HCT116 (cell line): ENCODE measurements at regions not wholly inside any gene's neighbourhood (a gene's known extent, or its start where the extent isn't known, plus 50 kb on each side); places are given as distances from the start of the nearest gene placed in this dataset.

Source experiments
- ATAC-seq: fragments of 200-7000 bp; cut with Tn5 transposase; 2 replicates; pipeline ENCODE4 v1.9.1; 2020; ENCODE audit warnings: mild to moderate bottlenecking, moderate library complexity
- BruUV-seq: library from RNA; stranded (reverse); fragments of 400-500 nt; replicated peaks from 2 replicates; lab custom pipeline; 2021; lab: Mats Ljungman, UMichigan
- CTCF ChIA-PET: fragments of 300-600 bp; sonication (Branson Sonifier 250); formaldehyde crosslinking; loops from one replicate; lab custom pipeline; 2021; ENCODE audit warnings: antibody characterized with exemption; lab: Charles Lee
- POLR2A ChIA-PET: fragments of 300-600, 350-600 bp; sonication (Branson Sonifier 250); formaldehyde crosslinking; loops from one replicate; lab custom pipeline; 2021; ENCODE audit warnings: antibody characterized with exemption; lab: Charles Lee
- RAD21 ChIA-PET, 2 experiments: fragments of 300-600 bp; sonication (Branson Sonifier 250); formaldehyde crosslinking; loops; one replicate each; lab custom pipeline; 2023; ENCODE audit warnings: low total read pairs in 2 of 2; ENCODE audit not compliant: uncharacterized antibody in 2 of 2, unreplicated experiment in 2 of 2, low non-redundant PET in 1 of 2; lab: Charles Lee
- DNase-seq: peaks from one replicate; pipeline ENCODE4 v3.0.0-alpha.2; 2010; ENCODE audit warnings: low read depth, low spot score
- H2AFZ ChIP-seq: fragments of 200-600 bp; shearing (Covaris generic), sonication (generic); 2 replicates; pipeline ENCODE4 v1.6.1; 2017; ENCODE audit warnings: low read depth, mixed run types, mixed read lengths, antibody characterized with exemption, low read length; ENCODE audit not compliant: poor library complexity, severe bottlenecking
- H3K27ac ChIP-seq: 2 replicates; pipeline ENCODE4 v1.5.1; 2012; ENCODE audit warnings: low read depth, low read length
- H3K27me3 ChIP-seq: fragments of 200-600 bp; sonication (generic); 2 replicates; pipeline ENCODE4 v1.6.1; 2016; ENCODE audit warnings: mixed run types, low read length, mixed read lengths; ENCODE audit not compliant: insufficient read depth
- H3K36me3 ChIP-seq, 2 experiments: fragments of 200-500 bp in 1 of 2; fragments of 200-600 bp in 1 of 2; sonication (Bioruptor generic) in 1 of 2; sonication (generic) in 1 of 2; 2 replicates each; pipeline versions ENCODE4 v1.5.1 to v1.6.1; 2014 to 2016; ENCODE audit warnings: low read length in 2 of 2, inconsistent platforms in 1 of 2, mixed read lengths in 1 of 2, mixed run types in 1 of 2; ENCODE audit not compliant: insufficient read depth in 2 of 2, control insufficient read depth in 1 of 2
- H3K4me1 ChIP-seq, 2 experiments: fragments of 200-600 bp in 1 of 2; sonication (generic) in 1 of 2; 2 replicates each; pipeline versions ENCODE4 v1.5.1 to v1.6.1; 2012 to 2017; ENCODE audit warnings: low read length in 2 of 2, inconsistent platforms in 1 of 2, mild to moderate bottlenecking in 1 of 2, mixed read lengths in 1 of 2, mixed run types in 1 of 2, moderate library complexity in 1 of 2; ENCODE audit not compliant: insufficient read depth in 2 of 2, control insufficient read depth in 1 of 2
- H3K4me2 ChIP-seq: fragments of 200-600 bp; sonication (generic); 2 replicates; pipeline ENCODE4 v1.6.1; 2017; ENCODE audit warnings: mixed run types, low read length, mixed read lengths
- H3K4me3 ChIP-seq, 2 experiments: fragments of 200-600 bp in 1 of 2; sonication (generic) in 1 of 2; replicated peaks in 1 of 2; 2 replicates each; pipeline ENCODE4 v1.5.1; 2011 to 2016; ENCODE audit warnings: low read length in 2 of 2, control low read depth in 1 of 2, low read depth in 1 of 2, mild to moderate bottlenecking in 1 of 2, mixed read lengths in 1 of 2, mixed run types in 1 of 2
- H3K79me2 ChIP-seq: fragments of 200-600 bp; sonication (generic); 2 replicates; pipeline ENCODE4 v1.6.1; 2017; ENCODE audit warnings: mild to moderate bottlenecking, mixed run types, low read length, moderate library complexity, mixed read lengths; ENCODE audit not compliant: insufficient read depth
- H3K9ac ChIP-seq: fragments of 200-600 bp; sonication (generic); 2 replicates; pipeline ENCODE4 v1.6.1; 2016; ENCODE audit warnings: low read length, mixed read lengths
- H3K9me2 ChIP-seq: fragments of 200-600 bp; sonication (generic), shearing (Covaris generic); 2 replicates; pipeline ENCODE4 v1.6.1; 2017; ENCODE audit warnings: mixed run types, mild to moderate bottlenecking, moderate library complexity; ENCODE audit not compliant: insufficient read depth
- H3K9me3 ChIP-seq, 2 experiments: fragments of 200-500 bp in 1 of 2; fragments of 200-600 bp in 1 of 2; sonication (Bioruptor generic) in 1 of 2; sonication (generic) in 1 of 2; 2 replicates each; pipeline ENCODE4 v1.6.1; 2014 to 2017; ENCODE audit warnings: low read length in 2 of 2, mixed read lengths in 2 of 2, inconsistent platforms in 1 of 2, low read depth in 1 of 2, mild to moderate bottlenecking in 1 of 2, mixed run types in 1 of 2, moderate library complexity in 1 of 2; ENCODE audit not compliant: control insufficient read depth in 1 of 2, insufficient read depth in 1 of 2
- H4K20me1 ChIP-seq: fragments of 200-600 bp; sonication (generic), shearing (Covaris generic); 2 replicates; pipeline ENCODE4 v1.6.1; 2017; ENCODE audit warnings: mixed run types, mild to moderate bottlenecking, moderate library complexity; ENCODE audit not compliant: insufficient read depth
- EZH2 ChIP-seq: fragments of 200-600 bp; sonication (generic); IDR thresholded peaks from 2 replicates; pipeline ENCODE4 v1.6.1; 2017; ENCODE audit warnings: antibody characterized with exemption, mixed run types
- POLR2A ChIP-seq: IDR thresholded peaks from 2 replicates; pipeline ENCODE4 v1.7.0; 2011; ENCODE audit warnings: borderline replicate concordance; ENCODE audit not compliant: insufficient read depth, insufficient read length; ENCODE audit errors: extremely low read depth
- POLR2AphosphoS5 ChIP-seq: IDR thresholded peaks from 2 replicates; pipeline ENCODE4 v1.6.1; 2011; ENCODE audit warnings: mild to moderate bottlenecking, low read depth, low read length, moderate library complexity
- RAD21 ChIP-seq: IDR thresholded peaks from 2 replicates; pipeline ENCODE4 v1.6.1; 2012; ENCODE audit warnings: low read depth, mild to moderate bottlenecking
- REST ChIP-seq: IDR thresholded peaks from 2 replicates; pipeline ENCODE4 v1.6.1; 2012; ENCODE audit warnings: low read depth
- ZFX ChIP-seq: fragments of 450-650 bp; IDR thresholded peaks from 2 replicates; pipeline ENCODE4 v1.6.1; 2017
- intact Hi-C: fragments of 100-400 bp; cut with micrococcal nuclease; formaldehyde crosslinking; loops from 2 replicates; pipeline ENCODE4 v1.10.0; 2022

- ChIA-PET CTCF (no interaction called here), POLR2A (no interaction called here)
- H3K27ac ChIP-seq, result no peak overlapping the region
- peaks cover 0 to 9% of the 10 kb centered on the region in 2 experiments; a peak in 2 of 4 replicates for H3K9me3 ChIP-seq
- H3K27me3 ChIP-seq, result no peaks in the 10 kb centered on the region
- H2AFZ ChIP-seq, result no peak overlapping the region
- no peak overlapping the region for H3K9ac ChIP-seq
- DNase-seq (no peak), ATAC-seq (no peak)
- H3K9me2 ChIP-seq, result no peaks in the 10 kb centered on the region
- no peak overlapping the region for H3K4me3 ChIP-seq
- H4K20me1 ChIP-seq, result no peaks in the 10 kb centered on the region
- no peak overlapping the region for H3K4me2 ChIP-seq
- H3K79me2 ChIP-seq, result no peaks in the 10 kb centered on the region
- TF ChIP-seq POLR2AphosphoS5, result no peak
- no peak for TF ChIP-seq POLR2A
- TF ChIP-seq EZH2, result no peak
- TF ChIP-seq ZFX, result no peak
- TF ChIP-seq, all 23 proteins: peak for 0
- intact Hi-C loops, result no loop called here
- Histone ChIP-seq H3K4me1 (no peaks in the 10 kb centered on the region), H3K36me3 (no peaks in the 10 kb centered on the region)
- BruUV-seq, result no TSS peak
- RAD21 ChIA-PET, result no interaction called here
Observed at GRCh38 chr16:63462316-63462715, 1426.1 kb upstream of the CDH8 start.

- Histone ChIP-seq H2AFZ (no peak overlapping the region), H3K4me3 (no peak overlapping the region), H3K79me2 (no peaks in the 10 kb centered on the region), H3K9ac (no peak overlapping the region), H3K4me1 (no peaks in the 10 kb centered on the region), H3K27me3 (no peaks in the 10 kb centered on the region), H3K4me2 (no peak overlapping the region), H3K9me2 (no peaks in the 10 kb centered on the region), H4K20me1 (no peaks in the 10 kb centered on the region), H3K27ac (no peak overlapping the region), H3K9me3 (peaks cover 0 to 9% of the 10 kb centered on the region in 2 experiments; a peak in 2 of 4 replicates), H3K36me3 (no peaks in the 10 kb centered on the region)
- ATAC-seq (no peak), DNase-seq (no peak)
- ChIA-PET CTCF (no interaction called here), POLR2A (no interaction called here), RAD21 (no interaction called here)
- BruUV-seq, result no TSS peak
- TF ChIP-seq REST (no peak), RAD21 (0 out of 2 replicates have a peak, but pooled peaks have one; percentile 6)
- intact Hi-C loops, result no loop called here
Observed at GRCh38 chr16:63461248-63461841, 1425.1 kb upstream of the CDH8 start.
